HUES6 (cell line): ENCODE measurements at regions not wholly inside any gene's neighbourhood (a gene's known extent, or its start where the extent isn't known, plus 50 kb on each side); places are given as distances from the start of the nearest gene placed in this dataset.

Experiments used
- H3K27ac ChIP-seq: 2 replicates; pipeline ENCODE4 v1.7.0; 2013; ENCODE audit warnings: low read depth, mild to moderate bottlenecking, low read length, inconsistent platforms
- H3K27me3 ChIP-seq: 2 replicates; pipeline ENCODE4 v1.6.1; 2013; ENCODE audit warnings: low read length; ENCODE audit not compliant: control insufficient read depth, insufficient read depth
- H3K36me3 ChIP-seq: 2 replicates; pipeline ENCODE4 v1.6.1; 2013; ENCODE audit warnings: low read length; ENCODE audit not compliant: control insufficient read depth, insufficient read depth
- H3K4me1 ChIP-seq: 2 replicates; pipeline ENCODE4 v1.6.1; 2013; ENCODE audit warnings: low read length; ENCODE audit not compliant: control insufficient read depth, insufficient read depth
- H3K4me3 ChIP-seq: 2 replicates; pipeline ENCODE4 v1.5.1; 2013; ENCODE audit warnings: low read depth, low read length
- H3K9ac ChIP-seq: one replicate; pipeline ENCODE4 v1.6.1; 2013; ENCODE audit warnings: mild to moderate bottlenecking, low read length
- H3K9me3 ChIP-seq: 2 replicates; pipeline ENCODE4 v1.6.1; 2013; ENCODE audit warnings: low read depth, low read length; ENCODE audit not compliant: control insufficient read depth, insufficient read depth

DNA sequence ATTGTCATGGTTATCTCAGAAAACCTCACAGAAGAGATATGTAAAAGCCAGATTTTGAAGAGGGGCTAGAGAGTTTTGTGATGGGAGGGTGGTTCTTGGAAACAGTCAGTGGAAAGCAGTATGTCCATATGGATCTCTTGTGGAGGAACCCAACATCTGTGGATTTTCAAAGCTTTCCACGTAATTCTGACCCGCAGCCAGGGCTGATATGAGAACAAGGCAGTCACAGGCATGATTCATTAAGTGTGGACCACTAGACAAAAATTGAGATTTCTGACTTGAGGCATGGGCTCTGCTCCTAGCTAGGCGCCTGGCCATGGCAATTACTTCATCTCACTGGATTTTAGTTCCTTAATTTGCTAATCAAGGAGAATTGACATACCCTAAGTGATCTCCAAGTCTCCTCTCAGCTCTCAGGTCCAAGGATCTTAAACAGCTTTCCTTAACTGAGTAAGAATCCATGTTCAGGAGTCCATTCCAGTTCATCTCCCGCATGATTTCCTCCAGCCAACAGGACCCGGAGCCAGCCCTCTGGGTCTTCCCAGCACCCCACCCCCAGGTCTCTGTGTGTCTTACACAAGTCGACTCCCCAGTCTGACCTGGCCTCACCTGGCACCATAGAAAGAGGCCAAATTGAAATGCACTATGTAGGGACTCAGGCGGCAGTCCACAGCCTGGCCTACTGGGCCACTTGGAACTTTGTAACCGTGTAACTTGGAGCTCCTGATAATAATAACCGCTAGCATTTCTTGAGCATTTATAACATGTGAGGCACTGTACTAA is 176.3 kb upstream of the PARP11 start:
- Histone ChIP-seq H3K27me3 (no peaks in the 10 kb centered on the region), H3K4me3 (no peak overlapping the region), H3K27ac (no peak overlapping the region), H3K36me3 (no peaks in the 10 kb centered on the region), H3K9me3 (no peaks in the 10 kb centered on the region), H3K9ac (no peak overlapping the region), H3K4me1 (peaks cover 15% of the 10 kb centered on the region)

DNA sequence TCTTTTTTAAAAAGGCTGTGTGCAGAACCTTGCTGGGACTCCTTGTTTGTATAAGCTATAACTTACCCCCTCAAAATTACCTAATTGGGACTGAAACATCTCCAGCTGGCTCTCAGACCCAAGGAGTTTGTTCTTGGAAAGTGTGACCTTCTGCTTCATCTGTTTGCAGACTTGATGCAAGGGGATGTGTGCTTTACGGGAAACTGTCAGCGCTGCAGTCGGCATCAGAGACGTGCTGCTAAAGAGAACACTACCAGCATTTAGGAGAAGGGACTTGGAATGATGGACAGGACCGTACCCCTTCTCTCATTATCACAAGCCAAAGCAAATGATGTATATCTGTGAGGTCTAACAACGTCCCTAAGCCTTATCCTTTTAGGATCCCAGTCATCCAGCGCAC is 174.2 kb upstream of the PARP11 start:
- no peak overlapping the region for H3K4me3 ChIP-seq
- peaks cover 15% of the 10 kb centered on the region for H3K4me1 ChIP-seq
- 0 out of 2 replicates have a peak, but pooled peaks cover 5% of the 10 kb centered on the region for H3K9me3 ChIP-seq
- no peak overlapping the region for H3K9ac ChIP-seq
- no peak overlapping the region for H3K27ac ChIP-seq
- H3K27me3 ChIP-seq: no peaks in the 10 kb centered on the region
- H3K36me3 ChIP-seq: no peaks in the 10 kb centered on the region

DNA sequence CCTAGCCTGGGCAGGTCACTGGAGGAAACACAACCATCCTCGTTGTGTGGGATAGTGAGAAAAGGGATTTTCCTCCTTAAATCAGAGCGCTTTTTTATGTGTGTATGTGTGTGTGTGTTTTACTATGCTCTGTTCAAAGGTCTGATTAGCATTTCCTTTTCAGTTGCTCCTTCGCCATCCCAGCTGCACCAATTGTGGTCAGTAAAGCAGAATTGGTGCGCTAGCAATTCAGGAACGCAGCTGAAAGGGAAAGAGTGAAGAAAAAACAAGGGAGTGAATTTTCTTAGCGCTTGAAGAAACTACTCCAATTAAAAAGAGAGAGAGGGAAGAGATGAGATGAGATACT is 173.3 kb upstream of the PARP11 start:
- Histone ChIP-seq H3K27me3 (0 out of 2 replicates have a peak, but pooled peaks cover 1% of the 10 kb centered on the region), H3K36me3 (no peaks in the 10 kb centered on the region), H3K9ac (no peak overlapping the region), H3K4me1 (peaks cover 15% of the 10 kb centered on the region), H3K4me3 (no peak overlapping the region), H3K9me3 (0 out of 2 replicates have a peak, but pooled peaks cover 5% of the 10 kb centered on the region), H3K27ac (no peak overlapping the region)

DNA sequence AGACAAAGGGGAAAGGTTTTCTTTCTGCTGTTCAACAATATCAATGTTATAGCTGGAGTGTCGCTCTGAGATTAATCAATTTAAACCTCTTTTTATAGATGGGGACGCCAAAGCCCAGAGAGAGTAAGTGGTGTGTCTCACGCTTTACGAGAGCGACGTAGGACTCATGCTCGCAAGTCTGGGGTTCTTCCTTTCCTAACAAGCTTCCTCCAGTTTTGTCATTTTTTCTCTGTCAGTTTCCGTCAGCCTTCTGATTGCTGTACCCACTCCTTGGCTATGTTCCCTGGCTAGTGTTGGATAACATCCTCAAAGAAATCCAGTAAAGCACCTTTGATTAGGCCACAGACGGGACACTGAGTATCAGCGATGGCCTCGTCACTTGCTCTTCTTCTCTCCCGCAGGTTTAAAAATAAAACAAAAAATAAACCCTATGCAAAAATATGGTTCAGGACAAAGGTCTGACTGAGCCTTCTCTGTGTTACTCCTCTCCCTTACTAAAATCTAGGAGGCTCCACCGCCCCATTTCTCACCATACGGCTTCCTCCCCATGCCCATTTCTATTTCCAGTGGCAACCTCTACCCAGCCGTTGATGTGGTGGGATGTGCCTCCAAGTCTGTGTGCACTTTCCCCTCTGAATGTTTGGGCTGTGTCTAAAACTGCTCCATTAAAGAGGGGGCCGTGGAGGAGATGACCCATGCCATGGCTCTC is 172.7 kb upstream of the PARP11 start:
- H3K27me3 ChIP-seq: 0 out of 2 replicates have a peak, but pooled peaks cover 3% of the 10 kb centered on the region
- no peaks in the 10 kb centered on the region for H3K36me3 ChIP-seq
- H3K4me3 ChIP-seq: no peak overlapping the region
- peaks cover 15% of the 10 kb centered on the region for H3K4me1 ChIP-seq
- no peak overlapping the region for H3K27ac ChIP-seq
- 0 out of 2 replicates have a peak, but pooled peaks cover 5% of the 10 kb centered on the region for H3K9me3 ChIP-seq
- no peak overlapping the region for H3K9ac ChIP-seq

DNA sequence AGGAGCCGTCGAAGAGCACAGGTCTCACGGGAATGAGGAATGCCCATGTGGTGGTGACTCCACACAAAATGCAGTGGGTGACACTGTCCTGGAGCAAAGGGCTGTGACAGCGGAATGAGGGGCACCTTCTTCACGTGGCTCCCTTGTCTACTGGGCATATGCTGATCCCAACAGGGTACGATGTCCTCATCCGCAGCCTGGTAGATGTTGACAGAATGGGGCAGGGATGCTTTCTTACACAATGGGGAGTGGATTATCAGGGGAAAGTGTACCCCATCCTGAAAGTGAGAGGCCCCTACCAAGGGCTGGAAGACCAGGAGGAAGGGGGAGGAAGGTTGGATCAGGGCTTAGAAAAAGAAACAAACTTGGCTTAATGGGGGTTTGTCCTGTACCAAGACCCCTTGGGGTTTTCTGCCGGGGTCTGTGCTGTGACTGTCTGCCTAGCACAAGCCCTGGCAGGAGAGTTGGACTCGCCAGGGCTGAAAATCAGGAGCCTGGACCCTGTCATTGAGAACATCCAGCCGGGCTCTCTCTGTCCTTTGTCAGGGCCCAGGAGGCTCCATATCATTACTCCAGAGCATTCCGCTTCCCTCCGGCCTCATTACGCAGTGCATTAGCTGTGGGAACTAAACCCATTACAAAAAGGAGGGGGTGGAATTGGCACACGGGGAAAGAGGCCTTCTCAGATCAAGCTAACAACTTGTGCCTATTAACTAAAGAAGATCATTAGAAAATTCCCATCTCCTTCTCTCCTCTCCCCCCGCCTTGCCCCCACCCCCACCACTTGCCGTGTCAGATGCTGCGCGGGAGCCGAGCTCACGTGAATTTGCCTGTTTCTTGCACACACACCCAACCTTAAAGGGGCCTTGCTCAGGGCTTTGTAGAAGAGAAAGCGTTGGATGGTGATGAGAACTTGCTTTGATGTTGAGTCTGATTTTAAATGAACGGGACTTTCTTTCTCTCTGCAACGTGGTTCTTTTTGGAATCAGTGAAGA is 171.8 kb upstream of the PARP11 start:
- Histone ChIP-seq H3K9me3 (0 out of 2 replicates have a peak, but pooled peaks cover 5% of the 10 kb centered on the region), H3K4me1 (peaks cover 12% of the 10 kb centered on the region), H3K36me3 (no peaks in the 10 kb centered on the region), H3K4me3 (no peak overlapping the region), H3K27ac (no peak overlapping the region), H3K27me3 (0 out of 2 replicates have a peak, but pooled peaks cover 3% of the 10 kb centered on the region), H3K9ac (no peak overlapping the region)

DNA sequence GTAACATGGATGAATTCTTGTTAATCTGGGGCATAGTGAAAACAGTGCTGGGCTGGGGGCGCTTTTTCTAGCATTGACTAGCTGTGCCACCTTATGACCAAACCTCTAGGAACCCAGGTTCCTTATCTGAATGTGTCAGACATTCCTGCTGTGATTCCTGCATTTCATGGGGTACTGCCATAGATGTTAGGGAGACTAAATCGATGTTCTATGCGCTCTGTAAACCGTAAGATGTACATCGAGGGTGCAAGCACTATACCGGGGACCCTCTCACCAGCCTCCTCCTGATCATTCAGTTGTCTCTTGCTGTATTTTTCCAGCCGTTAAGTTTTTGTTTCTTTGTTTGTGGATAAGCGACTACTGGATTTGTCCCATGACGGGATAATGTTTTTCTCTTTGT is 170.9 kb upstream of the PARP11 start:
- Histone ChIP-seq H3K27ac (no peak overlapping the region), H3K9ac (no peak overlapping the region), H3K4me1 (peaks cover 12% of the 10 kb centered on the region), H3K4me3 (no peak overlapping the region), H3K27me3 (0 out of 2 replicates have a peak, but pooled peaks cover 3% of the 10 kb centered on the region), H3K36me3 (no peaks in the 10 kb centered on the region), H3K9me3 (0 out of 2 replicates have a peak, but pooled peaks cover 5% of the 10 kb centered on the region)

DNA sequence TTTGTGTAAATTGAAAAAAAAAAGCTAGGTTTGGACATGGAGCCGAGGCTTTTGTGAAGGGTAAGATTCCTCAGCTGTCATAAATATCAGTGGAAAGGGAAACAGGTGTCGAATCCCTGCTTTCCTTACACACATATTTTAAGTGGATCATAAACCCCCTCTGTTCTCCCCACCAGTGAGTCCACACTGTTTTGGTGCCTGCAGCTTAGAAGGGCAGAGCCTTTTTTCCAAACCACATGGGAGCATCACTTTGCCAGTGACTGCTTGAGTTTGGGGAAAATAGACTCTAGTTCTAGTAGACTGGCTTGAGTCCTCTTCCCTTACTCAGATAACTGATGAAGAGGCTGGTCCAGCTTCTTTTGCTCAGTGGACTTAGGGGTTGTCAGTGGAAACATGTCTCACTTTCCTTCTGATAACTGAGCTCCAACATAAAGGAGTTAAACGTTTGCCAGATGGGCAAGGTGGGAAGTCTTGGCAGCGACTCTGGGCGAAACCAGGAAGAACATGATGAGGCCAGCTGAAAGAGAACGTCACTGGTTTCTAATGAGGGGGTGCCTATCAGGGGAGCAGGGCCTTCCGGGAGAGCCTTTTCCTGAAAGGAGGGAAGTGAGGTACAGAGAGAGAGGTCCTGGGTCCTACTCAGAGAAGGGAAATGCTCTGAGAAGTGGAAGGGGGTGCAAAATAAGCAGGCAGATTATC is 168.1 kb upstream of the PARP11 start:
- H3K4me3 ChIP-seq: no peak overlapping the region
- no peak overlapping the region for H3K9ac ChIP-seq
- H3K36me3 ChIP-seq: no peaks in the 10 kb centered on the region
- H3K4me1 ChIP-seq: peaks cover 5% of the 10 kb centered on the region
- 0 out of 2 replicates have a peak, but pooled peaks cover 5% of the 10 kb centered on the region for H3K9me3 ChIP-seq
- H3K27me3 ChIP-seq: 0 out of 2 replicates have a peak, but pooled peaks cover 3% of the 10 kb centered on the region
- no peak overlapping the region for H3K27ac ChIP-seq

DNA sequence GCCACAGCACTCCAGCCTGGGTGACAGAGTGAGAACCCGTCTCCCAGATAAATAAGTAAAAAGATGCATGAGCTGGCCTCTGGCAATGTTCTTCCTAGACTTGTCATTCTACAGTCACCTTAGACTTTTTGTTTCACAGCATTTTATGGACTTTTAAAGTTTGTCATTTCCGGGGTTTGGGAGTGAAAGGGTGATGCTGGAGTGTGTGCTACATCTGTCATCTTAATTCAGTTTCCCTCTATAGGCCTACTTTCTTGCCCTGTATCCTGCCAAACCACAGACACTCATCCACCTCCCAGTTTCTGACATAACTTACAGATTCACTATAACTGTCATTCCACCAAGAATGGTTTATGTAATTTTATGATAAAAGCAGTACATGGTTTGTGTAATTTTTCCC is 166.7 kb upstream of the PARP11 start:
- no peak overlapping the region for H3K9ac ChIP-seq
- 0 out of 2 replicates have a peak, but pooled peaks cover 3% of the 10 kb centered on the region for H3K27me3 ChIP-seq
- H3K4me1 ChIP-seq: no peaks in the 10 kb centered on the region
- H3K36me3 ChIP-seq: no peaks in the 10 kb centered on the region
- H3K27ac ChIP-seq: no peak overlapping the region
- 0 out of 2 replicates have a peak, but pooled peaks cover 5% of the 10 kb centered on the region for H3K9me3 ChIP-seq
- no peak overlapping the region for H3K4me3 ChIP-seq

DNA sequence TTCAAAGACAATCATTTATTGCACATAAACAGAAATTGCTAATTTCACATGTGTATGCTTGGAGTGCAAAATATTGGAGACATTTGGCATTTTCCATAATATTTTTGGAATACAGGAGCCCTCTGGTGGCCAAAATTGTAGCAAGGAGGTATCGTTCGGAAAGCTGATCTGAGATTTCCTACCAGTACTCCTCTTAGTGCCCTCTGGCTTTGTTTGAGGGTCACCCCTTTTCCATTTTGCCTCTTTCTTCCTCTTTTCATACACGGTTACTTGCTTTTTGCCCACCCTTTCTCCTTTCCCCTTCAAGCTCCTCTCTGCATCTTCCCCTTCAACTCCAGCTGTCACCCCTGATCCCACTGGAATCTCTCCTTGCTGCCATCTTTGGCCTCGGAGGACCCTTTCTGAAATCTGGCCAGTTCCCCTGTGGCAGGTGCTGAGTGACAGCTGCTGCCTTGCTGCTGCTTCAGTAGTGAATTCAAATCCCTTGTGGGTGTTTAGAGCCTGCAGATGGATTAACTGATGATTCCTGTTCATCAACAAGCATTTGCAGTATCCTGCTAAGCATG is 164.6 kb upstream of the PARP11 start:
- no peak overlapping the region for H3K27ac ChIP-seq
- no peak overlapping the region for H3K4me3 ChIP-seq
- H3K27me3 ChIP-seq: 0 out of 2 replicates have a peak, but pooled peaks cover 3% of the 10 kb centered on the region
- peaks cover 13% of the 10 kb centered on the region for H3K4me1 ChIP-seq
- H3K9me3 ChIP-seq: no peaks in the 10 kb centered on the region
- H3K9ac ChIP-seq: no peak overlapping the region
- H3K36me3 ChIP-seq: no peaks in the 10 kb centered on the region
